ENCODE measurements at regions not wholly inside any gene's neighbourhood (a gene's known extent, or its start where the extent isn't known, plus 50 kb on each side); places are given as distances from the start of the nearest gene placed in this dataset.

DNA sequence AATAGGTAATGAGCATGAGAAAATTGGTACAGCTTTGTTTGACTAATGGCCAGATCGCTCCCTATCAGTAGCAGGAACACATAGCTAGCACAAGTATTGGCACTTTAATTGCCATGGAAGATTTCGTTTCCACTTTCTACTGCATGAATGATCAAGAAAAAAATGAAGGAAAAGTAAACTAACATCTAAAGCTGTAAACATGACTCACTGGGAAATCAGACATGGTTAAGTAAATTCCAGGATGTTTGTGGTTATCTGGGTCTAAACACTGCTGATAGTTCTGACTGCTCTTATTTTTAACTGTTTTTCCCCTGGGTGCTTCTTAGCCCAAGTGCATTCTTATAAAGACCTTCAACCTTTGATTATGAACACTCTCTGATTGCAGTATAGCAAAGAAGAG, 388.9 kb downstream of the NR2F1-AS1 start:
- DNase-seq (peak in 1 of 5 donors; percentile 40), FAIRE-seq (peak; percentile 3)
- H3K9ac ChIP-seq (ENCODE audit: low read length in 3 of 3): no peak overlapping the region
- no peaks in the 10 kb centered on the region for H3K27me3 ChIP-seq (ENCODE audit: control insufficient read depth, insufficient read depth, low read length)
- TF ChIP-seq, protein P1, sequence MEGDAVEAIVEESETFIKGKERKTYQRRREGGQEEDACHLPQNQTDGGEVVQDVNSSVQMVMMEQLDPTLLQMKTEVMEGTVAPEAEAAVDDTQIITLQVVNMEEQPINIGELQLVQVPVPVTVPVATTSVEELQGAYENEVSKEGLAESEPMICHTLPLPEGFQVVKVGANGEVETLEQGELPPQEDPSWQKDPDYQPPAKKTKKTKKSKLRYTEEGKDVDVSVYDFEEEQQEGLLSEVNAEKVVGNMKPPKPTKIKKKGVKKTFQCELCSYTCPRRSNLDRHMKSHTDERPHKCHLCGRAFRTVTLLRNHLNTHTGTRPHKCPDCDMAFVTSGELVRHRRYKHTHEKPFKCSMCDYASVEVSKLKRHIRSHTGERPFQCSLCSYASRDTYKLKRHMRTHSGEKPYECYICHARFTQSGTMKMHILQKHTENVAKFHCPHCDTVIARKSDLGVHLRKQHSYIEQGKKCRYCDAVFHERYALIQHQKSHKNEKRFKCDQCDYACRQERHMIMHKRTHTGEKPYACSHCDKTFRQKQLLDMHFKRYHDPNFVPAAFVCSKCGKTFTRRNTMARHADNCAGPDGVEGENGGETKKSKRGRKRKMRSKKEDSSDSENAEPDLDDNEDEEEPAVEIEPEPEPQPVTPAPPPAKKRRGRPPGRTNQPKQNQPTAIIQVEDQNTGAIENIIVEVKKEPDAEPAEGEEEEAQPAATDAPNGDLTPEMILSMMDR (IDR thresholded peaks at IDR 0.05; ENCODE audit: borderline replicate concordance, extremely low read depth, insufficient read depth): no peak
- no peak overlapping the region for H3K27ac ChIP-seq (ENCODE audit: low read depth in 2 of 2, low read length in 2 of 2)
- no peaks in the 10 kb centered on the region for H3K9me3 ChIP-seq (ENCODE audit: control insufficient read depth in 2 of 3, insufficient read depth in 1 of 3, low read length in 3 of 3)
- H3K4me3 ChIP-seq (ENCODE audit: low read length in 3 of 3): no peak overlapping the region
- H3K36me3 ChIP-seq (ENCODE audit: control insufficient read depth in 2 of 3, insufficient read depth in 3 of 3, low read length in 3 of 3): no peaks in the 10 kb centered on the region
- intact Hi-C loops (cut with DNase I): no loop called here
- peaks cover 4 to 5% (median 4%) of the 10 kb centered on the region in 3 donors for H3K4me1 ChIP-seq (ENCODE audit: control insufficient read depth in 2 of 3, insufficient read depth in 2 of 3, low read depth in 1 of 3, low read length in 3 of 3)

DNA sequence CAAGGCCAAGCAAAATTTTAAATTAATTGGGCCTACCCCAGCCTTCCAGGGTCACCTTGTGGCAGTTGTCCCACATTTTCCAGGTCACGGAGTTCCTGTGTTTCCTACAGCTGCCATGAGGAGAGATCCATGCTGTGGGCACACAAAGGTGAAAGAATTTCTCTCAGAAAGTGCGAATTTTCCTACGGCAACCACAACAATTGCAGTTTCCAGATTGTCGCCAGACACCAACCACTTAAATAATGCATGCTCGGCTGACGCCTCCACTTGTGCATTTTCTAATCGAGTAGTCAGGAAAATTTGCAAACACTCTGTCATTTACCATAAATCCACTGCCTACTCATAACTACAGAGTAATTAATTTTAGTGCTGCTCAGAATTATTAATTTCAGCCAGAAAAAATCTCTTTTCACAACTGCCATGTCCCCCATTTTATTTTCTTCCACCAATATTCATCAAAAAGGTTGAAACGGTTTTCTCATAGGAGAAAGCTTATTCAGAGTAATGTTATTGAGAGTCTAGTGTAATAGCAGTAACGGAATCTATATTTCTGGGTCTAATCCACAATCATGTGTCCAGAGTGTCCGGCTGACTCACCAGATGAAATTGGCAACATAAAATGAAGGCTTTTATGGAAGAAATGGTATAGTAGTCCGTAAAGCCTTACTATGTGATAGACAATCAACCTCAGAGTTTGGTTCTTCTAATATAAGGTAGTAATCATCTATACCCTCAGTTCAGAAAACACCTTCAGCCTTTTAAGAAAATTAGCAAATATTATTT, 389.8 kb downstream of the NR2F1-AS1 start:
- FAIRE-seq (no peak), DNase-seq (no peak)
- Histone ChIP-seq H3K27me3 (ENCODE audit: control insufficient read depth, insufficient read depth, low read length) (no peaks in the 10 kb centered on the region), H3K4me1 (ENCODE audit: control insufficient read depth in 2 of 3, insufficient read depth in 2 of 3, low read depth in 1 of 3, low read length in 3 of 3) (peaks cover 4 to 5% (median 4%) of the 10 kb centered on the region in 3 donors), H3K9ac (ENCODE audit: low read length in 3 of 3) (no peak overlapping the region), H3K27ac (ENCODE audit: low read depth in 2 of 2, low read length in 2 of 2) (no peak overlapping the region), H3K9me3 (ENCODE audit: control insufficient read depth in 2 of 3, insufficient read depth in 1 of 3, low read length in 3 of 3) (no peaks in the 10 kb centered on the region), H3K4me3 (ENCODE audit: low read length in 3 of 3) (no peak overlapping the region), H3K36me3 (ENCODE audit: control insufficient read depth in 2 of 3, insufficient read depth in 3 of 3, low read length in 3 of 3) (no peaks in the 10 kb centered on the region)
- TF ChIP-seq, protein P1 (IDR thresholded peaks at IDR 0.05; ENCODE audit: borderline replicate concordance, extremely low read depth, insufficient read depth): no peak
- intact Hi-C loops (cut with DNase I): no loop called here

DNA sequence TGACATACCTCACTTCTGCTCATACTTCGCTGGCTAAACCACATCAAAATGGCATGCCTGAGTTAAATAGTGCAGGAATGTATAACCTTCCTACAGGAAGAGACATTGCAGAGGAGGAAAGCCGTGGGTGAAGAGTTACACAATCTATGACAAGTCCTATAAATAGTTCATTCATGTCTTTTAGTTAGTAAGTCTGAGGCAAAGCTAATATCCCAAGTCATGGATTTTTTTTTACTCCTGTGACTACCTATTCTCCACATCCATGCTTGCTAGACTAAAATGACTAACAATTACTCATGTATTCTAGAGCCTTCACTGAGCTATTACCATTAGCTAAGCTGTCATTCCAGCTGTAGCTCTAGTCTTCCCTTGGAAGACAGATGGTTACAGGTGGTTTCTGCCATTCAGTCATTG, 391.3 kb downstream of the NR2F1-AS1 start:
- FAIRE-seq (no peak), DNase-seq (no peak)
- TF ChIP-seq, protein P1 (IDR thresholded peaks at IDR 0.05; ENCODE audit: borderline replicate concordance, extremely low read depth, insufficient read depth): no peak

More for the DNA sequence above, 391.3 kb downstream of the NR2F1-AS1 start:
- Histone ChIP-seq H3K36me3 (ENCODE audit: control insufficient read depth in 2 of 3, insufficient read depth in 3 of 3, low read length in 3 of 3) (no peaks in the 10 kb centered on the region), H3K27me3 (ENCODE audit: control insufficient read depth, insufficient read depth, low read length) (no peaks in the 10 kb centered on the region), H3K9ac (ENCODE audit: low read length in 3 of 3) (no peak overlapping the region), H3K4me1 (ENCODE audit: control insufficient read depth in 2 of 3, insufficient read depth in 2 of 3, low read depth in 1 of 3, low read length in 3 of 3) (peaks cover 4 to 5% (median 4%) of the 10 kb centered on the region in 3 donors), H3K27ac (ENCODE audit: low read depth in 2 of 2, low read length in 2 of 2) (no peak overlapping the region), H3K4me3 (ENCODE audit: low read length in 3 of 3) (no peak overlapping the region), H3K9me3 (ENCODE audit: control insufficient read depth in 2 of 3, insufficient read depth in 1 of 3, low read length in 3 of 3) (no peaks in the 10 kb centered on the region)
- intact Hi-C loops (cut with DNase I): no loop called here
